Mesothelial cell of epicardium (in vitro differentiated cells): ENCODE measurements at regions not wholly inside any gene's neighbourhood (a gene's known extent, or its start where the extent isn't known, plus 50 kb on each side); places are given as distances from the start of the nearest gene placed in this dataset.

ENCODE experiments used
- DNase-seq, 2 experiments: peaks; one replicate each; pipeline ENCODE4 v3.0.0; 2021; ENCODE audit warnings: low spot score in 2 of 2; ENCODE audit not compliant: unreplicated experiment in 2 of 2
- H3K27ac Mint-ChIP-seq: 2 replicates; pipeline ENCODE4 v1.8.0; 2021; ENCODE audit warnings: mixed read lengths
- H3K27me3 Mint-ChIP-seq: 2 replicates; pipeline ENCODE4 v1.8.0; 2021; ENCODE audit warnings: low read depth, mixed read lengths
- H3K36me3 Mint-ChIP-seq: 2 replicates; pipeline ENCODE4 v1.8.0; 2021; ENCODE audit warnings: mixed read lengths
- H3K4me1 Mint-ChIP-seq: 2 replicates; pipeline ENCODE4 v1.8.0; 2021; ENCODE audit warnings: mixed read lengths
- H3K4me3 Mint-ChIP-seq: 2 replicates; pipeline ENCODE4 v1.8.0; 2021; ENCODE audit warnings: mild to moderate bottlenecking, moderate library complexity, mixed read lengths
- H3K9me3 Mint-ChIP-seq: 2 replicates; pipeline ENCODE4 v1.8.0; 2021; ENCODE audit warnings: mixed read lengths
- TF ChIP-seq, protein P1 (sequence below): fragments of 200-600 bp; sonication (generic); IDR thresholded peaks from one replicate; pipeline ENCODE4 v1.5.0; 2021; ENCODE audit warnings: antibody characterized with exemption; ENCODE audit not compliant: unreplicated experiment

DNA sequence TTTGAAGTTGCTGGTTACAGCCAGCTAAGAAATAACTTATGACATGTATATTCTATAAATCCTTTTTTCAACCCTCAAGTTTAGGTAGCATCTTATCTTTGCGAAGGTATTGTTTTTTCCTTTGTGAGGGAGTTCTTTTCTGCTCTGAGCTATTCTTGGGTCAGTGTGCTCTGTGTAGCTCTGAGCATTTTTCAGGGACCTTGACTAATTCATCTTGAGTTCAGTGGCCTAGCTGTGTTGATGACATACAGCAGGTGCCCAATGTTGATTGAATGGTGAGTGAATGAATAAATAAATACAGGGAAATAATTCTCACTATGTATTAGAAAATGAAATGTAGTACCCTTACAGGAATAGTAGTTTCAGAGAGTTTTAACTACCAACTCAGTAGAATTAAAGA is 335.3 kb downstream of the IL20RB start:
- Mint-ChIP-seq H3K4me3 (no peak overlapping the region), H3K27me3 (peaks cover 8% of the 10 kb centered on the region), H3K9me3 (no peaks in the 10 kb centered on the region), H3K36me3 (no peaks in the 10 kb centered on the region), H3K27ac (no peak overlapping the region), H3K4me1 (no peaks in the 10 kb centered on the region)
- no peak for DNase-seq
- TF ChIP-seq, protein P1, sequence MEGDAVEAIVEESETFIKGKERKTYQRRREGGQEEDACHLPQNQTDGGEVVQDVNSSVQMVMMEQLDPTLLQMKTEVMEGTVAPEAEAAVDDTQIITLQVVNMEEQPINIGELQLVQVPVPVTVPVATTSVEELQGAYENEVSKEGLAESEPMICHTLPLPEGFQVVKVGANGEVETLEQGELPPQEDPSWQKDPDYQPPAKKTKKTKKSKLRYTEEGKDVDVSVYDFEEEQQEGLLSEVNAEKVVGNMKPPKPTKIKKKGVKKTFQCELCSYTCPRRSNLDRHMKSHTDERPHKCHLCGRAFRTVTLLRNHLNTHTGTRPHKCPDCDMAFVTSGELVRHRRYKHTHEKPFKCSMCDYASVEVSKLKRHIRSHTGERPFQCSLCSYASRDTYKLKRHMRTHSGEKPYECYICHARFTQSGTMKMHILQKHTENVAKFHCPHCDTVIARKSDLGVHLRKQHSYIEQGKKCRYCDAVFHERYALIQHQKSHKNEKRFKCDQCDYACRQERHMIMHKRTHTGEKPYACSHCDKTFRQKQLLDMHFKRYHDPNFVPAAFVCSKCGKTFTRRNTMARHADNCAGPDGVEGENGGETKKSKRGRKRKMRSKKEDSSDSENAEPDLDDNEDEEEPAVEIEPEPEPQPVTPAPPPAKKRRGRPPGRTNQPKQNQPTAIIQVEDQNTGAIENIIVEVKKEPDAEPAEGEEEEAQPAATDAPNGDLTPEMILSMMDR = no peak

DNA sequence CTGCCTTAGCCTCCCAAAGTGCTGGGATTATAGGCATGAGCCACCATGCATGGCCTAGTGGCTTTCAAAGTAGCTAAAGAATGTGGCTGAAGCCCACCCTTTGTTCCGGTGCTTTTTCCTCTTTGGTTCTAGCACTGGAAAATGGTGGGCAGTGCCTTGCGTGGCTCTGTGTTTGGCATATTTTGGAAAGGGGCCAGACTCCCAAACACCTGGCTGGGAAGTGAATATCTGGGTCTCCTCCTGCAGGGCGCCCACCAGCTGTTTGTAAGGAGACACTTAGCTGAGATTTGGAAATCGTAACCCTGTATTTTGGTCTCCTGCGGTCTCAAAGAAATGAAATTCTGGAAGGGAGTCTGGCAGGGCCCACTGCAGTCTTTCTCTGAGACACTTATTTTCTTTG is 336.4 kb downstream of the IL20RB start:
- Mint-ChIP-seq H3K27me3 (peaks cover 8% of the 10 kb centered on the region), H3K9me3 (no peaks in the 10 kb centered on the region), H3K4me1 (no peaks in the 10 kb centered on the region), H3K36me3 (no peaks in the 10 kb centered on the region), H3K27ac (no peak overlapping the region), H3K4me3 (no peak overlapping the region)
- no peak for DNase-seq
- TF ChIP-seq, protein P1 = no peak

DNA sequence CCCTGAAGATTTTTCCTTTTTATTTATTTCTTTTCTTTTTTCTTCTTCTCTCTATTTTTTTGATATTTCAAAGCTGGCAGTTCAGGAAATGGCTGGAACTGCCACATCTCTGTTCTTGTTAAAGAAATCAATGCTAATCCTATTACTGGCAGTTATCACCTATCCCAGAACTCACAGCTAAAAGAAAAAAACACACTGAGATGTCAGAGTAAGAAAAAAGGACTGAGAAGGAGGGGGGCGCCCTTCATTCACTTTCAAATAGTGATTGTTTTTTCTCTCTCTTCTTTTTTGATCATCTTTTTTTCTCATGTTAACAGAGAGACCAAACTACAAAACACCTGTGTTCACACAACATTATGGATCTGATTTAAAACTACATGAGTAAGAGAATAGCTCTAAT is 337.1 kb downstream of the IL20RB start:
- TF ChIP-seq, protein P1 = no peak
- Mint-ChIP-seq H3K27me3 (peaks cover 8% of the 10 kb centered on the region), H3K27ac (no peak overlapping the region), H3K36me3 (no peaks in the 10 kb centered on the region), H3K9me3 (no peaks in the 10 kb centered on the region), H3K4me1 (no peaks in the 10 kb centered on the region), H3K4me3 (no peak overlapping the region)
- DNase-seq = no peak

DNA sequence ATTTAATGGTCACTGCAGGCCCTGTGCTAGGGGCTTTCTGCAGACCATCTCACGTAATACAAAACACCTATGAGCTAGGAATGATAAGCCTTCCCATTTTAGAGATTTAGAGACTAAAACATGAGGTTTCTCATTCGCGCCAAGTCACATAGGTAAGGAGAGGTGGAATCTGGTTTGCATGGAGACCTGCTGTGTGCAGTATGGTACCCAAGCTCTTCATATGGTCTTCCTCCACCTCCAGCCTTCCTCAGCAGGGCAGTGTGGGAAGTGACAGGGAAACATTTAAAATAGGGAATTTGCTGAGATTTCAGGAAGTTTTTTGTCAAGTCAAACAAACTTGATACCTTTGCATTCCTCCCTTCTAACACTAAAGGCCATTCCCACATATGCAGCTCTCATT is 337.6 kb downstream of the IL20RB start:
- TF ChIP-seq, protein P1 = no peak
- no peaks in the 10 kb centered on the region for H3K9me3 Mint-ChIP-seq
- peaks cover 8% of the 10 kb centered on the region for H3K27me3 Mint-ChIP-seq
- DNase-seq = no peak
- H3K36me3 Mint-ChIP-seq = no peaks in the 10 kb centered on the region
- H3K4me1 Mint-ChIP-seq = no peaks in the 10 kb centered on the region
- no peak overlapping the region for H3K4me3 Mint-ChIP-seq
- no peak overlapping the region for H3K27ac Mint-ChIP-seq

DNA sequence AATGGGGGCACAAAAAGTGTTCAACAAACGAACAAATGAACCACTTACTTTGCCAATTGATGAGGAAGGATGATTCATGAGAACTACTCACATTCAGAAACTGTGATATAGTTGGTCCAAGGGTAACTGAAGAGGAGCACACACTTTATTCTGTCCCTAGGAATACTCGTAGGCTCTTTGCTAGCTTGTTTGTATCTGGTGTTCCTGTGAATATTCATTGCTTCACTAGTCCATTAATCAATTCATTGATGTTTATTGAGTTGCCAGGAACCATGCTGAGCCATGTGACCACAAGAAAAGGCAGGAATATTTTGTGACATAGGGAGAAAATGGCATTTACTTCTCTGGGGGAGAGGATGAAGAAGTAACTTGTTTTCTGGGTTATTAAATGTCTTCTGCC is 338.3 kb downstream of the IL20RB start:
- Mint-ChIP-seq H3K4me1 (no peaks in the 10 kb centered on the region), H3K36me3 (no peaks in the 10 kb centered on the region), H3K9me3 (no peaks in the 10 kb centered on the region), H3K4me3 (no peak overlapping the region), H3K27me3 (peaks cover 4% of the 10 kb centered on the region), H3K27ac (no peak overlapping the region)
- TF ChIP-seq, protein P1 = no peak
- DNase-seq = no peak

DNA sequence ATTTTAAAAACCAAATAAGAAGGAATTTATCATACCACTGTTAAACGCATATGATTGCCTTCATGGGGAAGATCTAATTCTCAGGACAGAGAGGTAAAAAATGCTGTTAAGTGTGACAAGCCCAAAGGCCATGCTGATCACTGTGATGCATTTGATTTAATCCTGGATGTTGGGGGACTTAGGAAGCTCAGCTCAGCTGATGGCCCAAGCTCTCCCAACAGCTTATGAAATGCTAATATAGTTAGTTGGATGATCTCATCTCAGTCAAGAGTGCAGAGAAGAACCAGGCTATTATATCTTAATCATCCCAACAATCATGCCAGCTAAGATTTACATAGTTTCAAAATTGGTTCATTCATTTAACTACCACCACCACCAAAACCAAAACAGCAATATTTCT is 340.0 kb downstream of the IL20RB start:
- Mint-ChIP-seq H3K4me3 (no peak overlapping the region), H3K27me3 (peaks cover 2% of the 10 kb centered on the region), H3K36me3 (no peaks in the 10 kb centered on the region), H3K27ac (no peak overlapping the region), H3K9me3 (no peaks in the 10 kb centered on the region), H3K4me1 (no peaks in the 10 kb centered on the region)
- DNase-seq = no peak
- TF ChIP-seq, protein P1 = no peak
